Central memory CD8-positive, alpha-beta T cell (primary cell): ENCODE measurements at regions not wholly inside any gene's neighbourhood (a gene's known extent, or its start where the extent isn't known, plus 50 kb on each side); places are given as distances from the start of the nearest gene placed in this dataset.

ENCODE experiments used
- ATAC-seq: fragments of 150-1000 bp; cut with Tn5 transposase; replicated peaks from 2 replicates; pipeline ENCODE4 v1.10.0; 2022; ENCODE audit warnings: mild to moderate bottlenecking, moderate FRiP score, moderate number of reproducible peaks; ENCODE audit not compliant: poor library complexity, severe bottlenecking; ENCODE audit errors: extremely low read depth
- DNase-seq, 2 donors: peaks; one replicate each; pipeline ENCODE4 v3.0.0; 2021; ENCODE audit warnings: low spot score in 2 of 2
- H3K27ac Mint-ChIP-seq: one replicate; pipeline ENCODE4 v1.8.0; 2022; ENCODE audit warnings: low read depth, mild to moderate bottlenecking, moderate library complexity, mixed read lengths
- H3K27me3 Mint-ChIP-seq: one replicate; pipeline ENCODE4 v1.8.0; 2022; ENCODE audit warnings: mixed read lengths
- H3K36me3 Mint-ChIP-seq: one replicate; pipeline ENCODE4 v1.8.0; 2022; ENCODE audit warnings: mild to moderate bottlenecking, moderate library complexity, mixed read lengths; ENCODE audit not compliant: insufficient read depth
- H3K4me1 Mint-ChIP-seq: one replicate; pipeline ENCODE4 v1.8.0; 2022; ENCODE audit warnings: mixed read lengths
- H3K4me3 Mint-ChIP-seq: one replicate; pipeline ENCODE4 v1.8.0; 2022; ENCODE audit warnings: mild to moderate bottlenecking, moderate library complexity, mixed read lengths
- H3K9me3 Mint-ChIP-seq: one replicate; pipeline ENCODE4 v1.8.0; 2022; ENCODE audit warnings: mixed read lengths

DNA sequence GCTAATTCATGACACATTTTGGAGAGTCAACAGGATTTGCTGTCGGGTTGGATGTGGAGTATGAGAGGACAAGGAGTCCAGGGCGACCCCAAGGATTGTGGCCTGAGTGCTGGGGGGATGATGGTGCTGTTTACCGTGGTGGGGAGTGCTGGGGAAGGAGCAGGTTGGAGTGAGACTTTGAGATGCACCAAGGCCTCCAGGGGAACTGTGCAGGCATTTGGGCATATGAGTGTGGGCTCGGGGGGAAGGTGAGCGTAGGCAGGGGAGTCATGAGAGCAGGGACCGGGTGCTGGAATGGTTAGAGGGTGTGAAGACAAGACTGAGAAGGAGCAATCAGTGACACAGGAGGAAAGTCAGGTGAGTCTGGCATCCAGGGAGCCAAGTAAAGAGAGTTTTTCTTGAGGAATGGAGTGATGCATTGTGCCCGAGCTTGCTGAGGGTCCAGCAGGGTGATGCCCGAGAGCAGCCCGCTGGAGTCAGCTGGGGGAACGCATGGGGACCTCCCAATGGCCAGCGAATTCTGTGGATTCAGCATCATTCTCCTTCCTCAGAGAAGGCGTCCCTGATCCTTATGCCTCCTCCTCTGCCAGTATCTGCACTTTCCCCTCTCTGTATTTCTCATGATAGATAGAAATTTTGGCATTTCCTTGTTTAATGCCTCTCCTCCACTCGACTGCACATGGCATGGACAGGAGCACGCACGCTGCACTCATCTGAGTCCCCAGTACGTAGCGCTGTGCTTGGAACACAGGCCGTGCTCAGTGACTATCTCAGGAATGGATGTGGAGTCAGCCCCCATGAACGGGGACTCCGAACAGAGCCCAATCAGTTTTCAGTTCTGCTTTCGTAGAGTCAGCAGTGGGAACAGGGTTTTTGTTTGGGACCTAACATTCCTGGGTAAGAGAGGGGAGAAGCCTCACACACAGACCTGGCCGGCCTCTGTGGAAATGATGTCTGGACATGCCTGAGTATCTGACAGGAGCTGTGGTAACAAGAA, 52.1 kb upstream of the ETV3 start:
- H3K27me3 Mint-ChIP-seq: peaks cover 92% of the 10 kb centered on the region
- no peaks in the 10 kb centered on the region for H3K36me3 Mint-ChIP-seq
- no peaks in the 10 kb centered on the region for H3K9me3 Mint-ChIP-seq
- ATAC-seq (no peak), DNase-seq (no peak)
- no peak overlapping the region for H3K4me3 Mint-ChIP-seq
- no peak overlapping the region for H3K27ac Mint-ChIP-seq
- H3K4me1 Mint-ChIP-seq: peaks cover 8% of the 10 kb centered on the region

DNA sequence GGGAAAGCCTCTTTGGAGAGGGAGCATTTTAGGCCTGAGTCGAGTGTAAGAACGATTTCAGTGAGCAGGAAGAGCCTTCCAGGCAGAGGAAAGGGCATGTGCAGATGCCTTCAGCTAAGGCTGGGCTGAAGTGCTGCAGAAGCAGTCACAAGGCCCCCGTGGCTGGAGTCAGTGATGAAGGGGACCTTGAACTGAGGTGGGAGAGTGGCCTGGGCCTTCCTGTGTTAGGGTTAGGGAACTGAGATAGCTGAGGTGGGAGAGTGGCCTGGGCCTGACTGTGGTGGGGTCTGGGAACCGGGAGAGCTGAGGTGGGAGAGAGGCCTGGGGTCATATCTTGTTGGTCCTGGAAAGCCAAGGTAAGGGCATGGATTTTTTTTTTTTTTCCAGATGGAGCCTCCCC, 50.9 kb upstream of the ETV3 start:
- Mint-ChIP-seq H3K9me3 (no peaks in the 10 kb centered on the region), H3K27me3 (peaks cover 87% of the 10 kb centered on the region), H3K4me1 (peaks cover 8% of the 10 kb centered on the region), H3K4me3 (no peak overlapping the region), H3K27ac (no peak overlapping the region), H3K36me3 (no peaks in the 10 kb centered on the region)
- no peak for ATAC-seq
- no peak for DNase-seq
